Right renal pelvis (tissue), 4 donors: ENCODE measurements at regions not wholly inside any gene's neighbourhood (a gene's known extent, or its start where the extent isn't known, plus 50 kb on each side); places are given as distances from the start of the nearest gene placed in this dataset.

Experiments
- DNase-seq, 4 donors: peaks; one replicate each; pipeline ENCODE4 v3.0.0-alpha.2; 2013; ENCODE audit warnings: low read depth in 4 of 4, low spot score in 3 of 4, missing footprints in 1 of 4

DNA sequence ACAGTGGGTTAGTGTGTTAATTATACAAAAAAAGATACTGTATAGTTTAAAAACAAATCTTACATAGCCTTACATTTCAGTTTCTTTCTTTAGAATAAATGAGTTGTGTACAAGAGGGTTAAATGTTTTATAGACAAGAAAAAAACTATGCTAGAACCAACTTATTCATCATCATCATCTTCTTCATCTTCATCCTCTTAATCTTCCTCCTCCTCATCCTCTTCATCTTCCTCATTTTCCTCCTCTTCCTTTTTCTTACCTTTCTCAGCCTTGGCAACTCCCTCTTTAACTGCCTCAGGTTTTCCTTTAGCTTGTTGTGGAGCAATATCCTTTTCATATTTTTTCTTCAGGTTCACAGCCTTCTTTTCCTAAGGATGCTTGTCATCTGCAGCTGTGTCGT, 53.7 kb downstream of the RPS12 start:
- no peak for DNase-seq

DNA sequence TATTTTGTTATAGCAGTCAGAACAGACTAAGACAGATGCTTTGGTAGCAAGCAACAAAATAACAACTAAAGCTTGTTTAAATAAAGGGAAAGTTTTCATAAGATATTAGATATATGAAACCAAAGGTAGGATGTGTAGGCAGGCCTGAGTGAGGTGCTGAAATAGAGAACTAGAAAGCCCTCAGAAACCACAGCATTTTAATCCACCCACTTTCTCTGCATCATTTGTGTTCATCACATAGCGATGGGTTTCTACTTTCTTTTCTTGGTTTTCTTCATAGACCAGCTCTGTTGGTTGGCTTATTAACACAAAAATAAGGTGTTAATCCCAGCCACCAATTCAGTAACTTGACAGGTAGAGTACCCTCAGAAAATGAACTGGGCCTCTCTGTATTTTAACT, 58.6 kb downstream of the RPS12 start:
- DNase-seq: no peak

DNA sequence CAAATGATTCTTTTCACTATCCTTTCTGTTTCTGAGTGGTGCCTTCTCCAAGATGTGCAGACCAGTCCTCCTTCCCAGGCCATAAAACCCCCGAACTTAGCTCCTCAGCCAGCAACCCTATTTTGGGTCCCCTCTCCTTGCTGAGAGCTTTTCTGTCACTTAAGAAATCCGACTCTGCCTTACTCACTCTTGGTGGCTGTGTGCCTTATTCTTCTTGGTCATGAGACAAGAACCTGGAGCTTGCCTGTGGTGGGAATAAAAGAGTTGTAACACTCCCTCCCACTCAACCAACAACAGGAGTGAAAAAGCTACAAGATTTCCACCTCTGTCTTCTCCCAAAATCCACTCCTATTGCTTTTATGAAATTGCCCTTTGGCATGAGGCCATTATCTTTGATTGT, 62.6 kb downstream of the RPS12 start:
- DNase-seq: no peak

DNA sequence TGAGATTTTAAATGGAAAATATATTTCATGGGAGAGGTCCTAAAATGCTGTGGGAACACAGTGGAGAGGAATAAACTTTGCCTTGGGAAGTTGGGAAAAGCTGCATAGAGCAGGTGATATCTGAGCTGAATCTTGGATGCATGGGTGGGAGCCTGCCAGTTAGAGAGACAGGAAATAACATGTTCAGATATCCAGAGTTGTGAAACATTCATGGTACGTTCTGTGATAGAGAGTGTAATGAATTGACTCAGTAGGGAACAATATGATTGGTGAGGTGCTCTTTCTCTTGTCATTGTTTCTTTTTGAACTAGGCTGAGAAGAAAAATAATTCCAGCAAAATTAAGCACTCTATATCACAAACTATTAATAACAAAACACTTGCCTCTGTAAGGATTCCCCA, 72.8 kb downstream of the RPS12 start:
- DNase-seq: no peak

DNA sequence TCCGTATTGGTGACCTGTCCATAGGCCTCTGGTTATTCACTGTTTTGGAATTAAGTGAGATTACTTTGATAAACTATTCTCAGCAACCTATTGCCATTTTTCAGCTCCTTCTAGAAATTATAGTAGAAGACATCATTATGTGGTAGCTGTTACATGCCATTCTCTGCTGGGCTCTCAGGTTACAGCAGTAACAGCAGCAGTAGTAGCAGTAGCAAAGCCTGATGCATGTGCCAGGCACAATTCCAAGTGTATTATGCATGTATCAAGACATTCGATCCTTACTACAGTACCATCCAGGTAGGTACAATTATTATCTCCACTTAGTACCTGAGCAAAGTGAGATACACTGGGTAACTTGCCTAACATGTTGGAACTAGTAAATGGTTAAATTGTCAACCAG, 74.3 kb downstream of the RPS12 start:
- DNase-seq: no peak

DNA sequence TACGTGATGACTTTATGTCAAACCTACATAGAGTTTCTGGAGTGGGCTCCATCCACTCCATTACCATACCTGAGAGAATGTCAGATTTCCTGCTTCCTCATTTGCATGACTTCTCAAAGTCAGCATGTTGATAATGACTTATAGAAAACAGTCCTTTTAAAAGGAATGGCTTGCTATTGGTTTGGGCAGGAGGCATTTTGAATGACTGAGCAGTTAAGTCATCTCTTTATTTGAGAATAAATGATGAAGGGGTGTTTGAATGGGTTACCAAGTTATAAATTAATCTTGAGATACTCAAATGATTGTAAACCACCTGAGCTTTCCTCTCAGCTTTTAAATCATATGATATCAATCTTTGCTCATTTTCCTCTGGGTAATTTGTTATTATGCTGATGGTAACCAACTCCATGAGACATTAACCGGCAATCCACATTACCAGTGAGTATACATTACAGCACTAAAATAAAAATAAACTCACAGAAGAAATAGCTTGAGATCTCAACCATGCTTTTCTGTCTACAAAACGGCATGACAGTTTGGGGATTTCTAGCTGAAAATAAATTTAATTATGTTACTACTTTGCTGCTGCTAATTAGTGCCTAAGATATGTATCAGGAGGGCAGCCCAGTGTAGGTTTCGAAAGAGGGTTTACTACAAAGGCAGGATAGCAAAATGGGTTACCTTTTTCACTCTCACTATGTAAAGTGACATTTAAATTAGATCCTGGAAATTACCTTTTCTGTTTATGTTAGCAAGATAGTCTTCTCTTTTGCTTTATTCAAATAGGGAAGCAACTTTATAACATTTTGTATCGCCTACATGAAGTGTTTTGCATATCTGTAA, 78.8 kb downstream of the RPS12 start:
- no peak for DNase-seq

DNA sequence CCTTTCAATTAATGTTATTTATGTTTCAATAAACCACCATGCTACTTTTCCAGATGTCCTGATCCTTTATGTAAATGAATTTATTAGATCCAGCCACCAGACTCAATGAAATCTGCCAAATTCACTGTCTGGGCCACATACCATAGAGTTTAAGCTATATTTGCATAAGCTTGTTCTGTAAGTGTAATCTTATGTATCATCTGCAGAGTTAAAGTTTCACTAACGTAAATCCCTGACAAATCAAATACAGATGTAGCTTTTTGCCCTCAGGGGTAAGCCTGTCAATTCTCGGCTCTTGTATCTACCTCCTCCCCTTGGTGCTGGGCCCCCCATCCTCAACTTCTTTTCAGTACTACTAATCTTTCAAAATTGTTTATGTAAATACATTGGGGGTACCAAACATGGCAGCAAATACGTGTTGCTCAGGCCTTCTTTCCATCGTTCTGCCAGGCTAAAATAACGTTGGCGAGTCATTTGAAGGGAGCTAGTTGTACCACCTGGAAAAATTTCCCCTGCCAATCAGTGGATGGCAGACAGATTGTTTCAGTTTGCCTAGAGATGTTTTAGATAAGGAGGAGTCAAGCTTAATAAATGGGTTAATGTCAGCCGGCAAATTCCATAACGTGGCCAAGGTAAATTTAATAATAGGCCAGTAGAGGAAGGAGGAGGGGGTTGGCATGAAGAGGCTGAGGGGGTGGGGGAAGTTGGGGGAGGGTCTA, 79.6 kb downstream of the RPS12 start:
- DNase-seq: no peak

DNA sequence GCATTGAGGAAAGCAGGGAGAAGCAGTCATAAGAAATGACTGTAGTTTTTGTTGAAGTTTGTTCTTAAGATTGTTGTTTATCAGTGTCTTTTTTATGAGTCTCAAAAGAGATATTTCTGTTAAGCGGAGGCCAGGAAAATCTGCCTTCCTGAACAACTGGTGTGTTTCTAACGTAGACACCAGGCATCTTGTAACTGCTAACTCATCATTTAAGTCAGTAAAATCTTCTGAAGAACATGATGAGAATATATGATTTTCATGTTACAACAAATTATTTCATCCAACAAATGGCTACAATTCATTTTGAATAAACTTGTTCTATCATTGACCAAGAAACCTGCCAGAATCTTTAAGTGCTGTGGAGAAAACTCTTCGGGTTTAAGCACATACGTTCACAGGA, 84.0 kb downstream of the RPS12 start:
- no peak for DNase-seq

DNA sequence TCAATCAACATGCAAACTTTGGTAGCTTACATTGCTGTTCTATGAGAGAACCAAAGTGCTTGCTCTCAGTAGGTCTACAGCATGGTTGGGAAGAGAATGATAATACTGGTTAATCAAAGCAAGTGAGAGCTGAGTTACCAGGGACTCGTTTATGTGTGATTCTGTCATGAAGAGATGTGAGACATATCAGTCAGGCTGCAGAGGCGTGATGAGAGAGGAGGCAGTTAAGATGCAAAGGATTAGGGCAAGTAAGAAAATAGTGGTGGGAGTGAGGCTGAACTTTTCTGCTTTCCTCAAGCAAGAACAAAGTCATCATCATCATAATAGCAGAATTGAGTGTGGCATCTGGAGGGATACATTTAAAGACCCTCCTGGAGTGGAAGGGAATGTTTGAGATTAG, 86.5 kb downstream of the RPS12 start:
- no peak for DNase-seq

DNA sequence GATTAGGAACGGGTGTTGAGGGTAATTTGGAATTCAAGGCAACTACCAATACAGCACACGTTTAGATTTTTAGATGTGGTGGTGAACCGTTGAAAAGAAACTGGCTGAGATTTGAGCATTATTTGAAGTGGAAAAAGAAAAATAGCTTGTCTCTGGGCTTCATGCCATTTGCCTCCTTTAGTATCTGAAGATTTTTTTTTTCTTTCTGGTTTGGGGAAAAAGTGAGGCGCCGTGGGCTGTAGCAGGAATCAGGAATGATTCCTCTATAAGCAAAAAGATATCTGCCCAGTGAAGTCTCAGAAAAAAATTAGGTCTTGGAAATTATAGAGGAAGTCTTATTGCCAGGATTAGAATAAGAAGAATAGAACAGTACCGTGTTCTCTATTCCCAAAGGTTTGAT, 88.5 kb downstream of the RPS12 start:
- DNase-seq: no peak

DNA sequence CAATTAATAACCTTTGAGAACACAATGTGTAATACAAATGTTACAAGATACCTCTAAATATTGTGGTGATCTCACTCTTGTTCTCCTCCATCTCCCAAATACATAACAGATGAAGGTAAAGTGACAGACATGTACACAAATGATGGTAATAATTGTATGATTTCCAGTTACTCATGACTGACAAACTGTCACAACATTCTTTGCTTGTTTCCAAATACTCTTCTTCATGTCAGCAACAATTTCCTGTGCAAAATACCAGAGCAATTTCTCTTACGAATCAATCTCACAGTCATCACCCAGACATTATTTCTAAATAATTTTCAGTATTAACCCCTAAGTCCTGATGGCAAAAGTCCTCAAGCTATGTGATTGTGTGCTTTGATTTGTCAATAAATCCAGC, 92.9 kb downstream of the RPS12 start:
- DNase-seq: no peak

DNA sequence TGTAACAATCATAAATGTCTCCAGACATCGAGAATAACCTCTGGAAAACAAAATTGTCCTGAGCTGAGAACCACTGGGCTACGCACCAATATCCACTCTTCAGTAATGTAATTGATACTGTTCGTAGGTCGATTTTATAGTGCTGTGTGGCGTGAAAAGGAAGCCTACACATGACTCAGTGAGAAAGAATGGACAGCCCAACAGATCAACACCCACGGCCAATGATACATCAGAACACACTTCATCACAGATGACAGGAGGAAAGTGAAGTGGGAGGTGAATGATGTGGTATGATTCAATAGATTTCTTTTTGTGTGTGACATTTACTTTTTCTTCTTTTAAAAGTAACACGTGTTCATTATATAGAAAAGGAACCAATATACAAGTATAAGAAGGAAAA, 93.5 kb downstream of the RPS12 start:
- no peak for DNase-seq

DNA sequence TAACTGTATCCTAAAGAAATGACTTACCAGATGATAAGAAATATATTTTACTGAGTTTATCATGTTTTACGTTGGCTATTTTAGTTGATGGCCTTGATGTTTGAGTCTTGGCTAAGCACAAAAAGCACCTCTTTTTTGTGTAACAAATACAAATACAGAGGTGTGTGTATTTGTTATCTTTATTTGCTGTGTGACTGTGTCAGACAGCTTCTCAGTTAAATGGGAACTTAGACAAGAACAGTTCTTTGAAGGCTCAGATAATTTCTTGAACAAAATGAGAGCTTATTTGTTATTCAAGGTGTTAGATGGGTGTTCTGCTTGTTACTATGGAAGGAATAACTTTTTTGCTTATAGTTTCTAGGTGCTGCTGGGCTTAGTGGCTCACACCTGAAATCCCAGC, 95.4 kb downstream of the RPS12 start:
- DNase-seq: no peak

DNA sequence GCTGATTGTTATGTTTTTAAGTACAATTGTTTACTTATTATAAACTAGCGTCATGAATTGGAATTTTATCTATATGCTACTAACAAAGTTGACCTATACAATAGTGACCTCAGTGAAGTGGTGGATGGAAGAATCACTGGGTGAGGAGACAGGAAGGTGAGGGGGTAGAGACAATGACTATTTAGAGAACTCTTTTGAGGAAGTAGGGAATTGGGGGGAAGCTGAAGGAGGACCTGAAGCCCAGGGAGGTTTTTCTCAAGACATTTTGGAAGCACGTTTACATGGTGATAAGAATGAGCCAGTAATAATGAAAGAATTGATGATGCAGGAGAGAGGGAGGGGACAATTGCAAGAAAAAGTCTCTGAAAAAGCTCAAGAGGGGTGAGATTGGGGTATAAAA, 96.4 kb downstream of the RPS12 start:
- no peak for DNase-seq

DNA sequence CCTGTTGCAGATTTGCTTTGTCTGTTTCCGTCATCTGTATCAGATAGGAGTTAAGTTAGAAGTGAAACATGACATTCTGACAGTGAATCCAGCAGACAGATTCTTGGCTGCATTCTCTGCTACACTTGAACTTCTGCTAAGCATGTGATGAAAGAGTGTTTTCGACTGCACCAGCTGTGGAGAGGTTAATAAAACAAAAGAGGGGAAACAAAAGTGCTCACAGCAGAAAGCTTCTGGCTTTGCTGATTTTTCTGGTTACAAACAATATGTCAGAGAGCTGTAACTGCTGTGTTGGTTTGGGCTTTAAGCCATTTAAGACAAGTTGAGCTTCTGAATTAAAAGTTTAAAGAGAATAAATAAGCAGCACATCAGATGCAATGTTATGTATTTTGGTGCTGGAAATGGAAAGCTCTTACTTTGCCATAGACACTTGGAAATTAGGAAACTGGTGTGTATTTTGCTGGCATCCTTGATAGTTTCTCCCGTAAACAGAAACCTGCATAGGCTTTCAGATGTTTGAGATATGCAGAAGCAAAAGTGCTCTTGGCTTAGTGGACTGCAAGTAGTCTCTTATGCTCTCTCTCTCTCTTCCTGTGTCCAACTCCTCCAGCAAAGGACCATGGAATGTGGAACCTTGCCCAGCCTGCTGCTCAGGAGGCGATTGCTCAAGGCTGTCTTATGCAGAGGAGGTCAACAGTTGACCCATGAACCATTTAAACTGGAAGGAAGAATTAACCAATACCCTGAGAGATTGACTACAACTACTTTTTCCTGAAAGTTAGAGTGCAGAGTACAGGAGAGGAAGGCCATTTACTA, 104.9 kb downstream of the RPS12 start:
- DNase-seq: peak in 2 of 4 donors; percentile 46 to 58

DNA sequence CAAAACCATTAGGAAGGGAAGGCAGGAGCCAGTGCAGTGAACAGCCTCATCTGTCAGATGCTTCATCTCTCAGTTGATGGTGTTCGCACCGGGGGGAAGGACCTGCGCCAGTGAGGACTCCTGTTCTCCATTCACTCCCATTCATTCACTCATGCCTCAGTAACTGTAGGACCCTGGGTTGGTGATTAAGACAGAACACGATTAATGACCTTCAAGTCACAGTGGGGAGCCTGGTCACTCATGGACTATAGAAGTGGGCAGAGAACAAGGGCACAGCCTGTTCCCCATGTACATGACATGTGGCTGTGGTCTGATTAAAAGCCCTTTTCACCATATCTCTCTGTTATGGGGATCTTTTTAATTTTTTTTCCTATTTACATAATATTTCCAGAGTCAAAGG, 113.3 kb downstream of the RPS12 start:
- no peak for DNase-seq

DNA sequence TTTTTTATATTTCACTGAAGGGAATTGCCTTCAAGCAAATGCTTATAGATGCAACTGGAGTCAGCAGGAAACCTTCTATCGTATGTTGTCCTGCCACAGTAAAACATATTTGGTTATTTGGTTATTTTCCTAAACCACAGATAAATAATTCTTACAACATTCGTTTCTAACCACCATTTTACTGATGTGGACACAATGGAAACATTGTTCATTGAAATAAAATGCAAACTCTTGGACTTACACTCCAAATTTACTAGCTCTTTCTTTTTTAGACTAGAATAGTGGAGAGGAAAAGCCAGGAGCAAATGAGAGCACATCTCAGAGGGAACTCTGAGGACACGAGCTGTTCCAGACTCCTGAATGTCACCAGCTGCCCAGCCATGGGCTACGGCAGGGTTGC, 114.8 kb downstream of the RPS12 start:
- no peak for DNase-seq

DNA sequence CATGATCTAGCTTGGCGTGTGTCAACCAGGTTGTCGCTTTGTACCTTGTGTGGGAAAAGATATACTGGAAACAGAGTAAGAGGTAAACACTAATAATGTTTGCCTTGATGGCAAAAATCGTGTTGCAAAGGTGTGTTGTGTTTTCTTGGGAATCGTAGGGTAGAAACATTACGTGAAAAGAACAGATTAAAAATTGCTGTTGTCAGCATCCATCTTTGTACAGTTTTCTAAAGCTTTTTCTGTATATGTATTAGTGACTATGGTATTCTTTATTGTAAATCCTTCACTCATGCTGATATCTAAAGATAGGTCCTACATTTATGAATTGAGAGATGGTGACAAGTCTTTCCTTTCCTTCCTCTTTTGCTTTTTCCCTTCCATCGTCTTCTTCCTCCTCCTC, 116.9 kb downstream of the RPS12 start:
- no peak for DNase-seq

DNA sequence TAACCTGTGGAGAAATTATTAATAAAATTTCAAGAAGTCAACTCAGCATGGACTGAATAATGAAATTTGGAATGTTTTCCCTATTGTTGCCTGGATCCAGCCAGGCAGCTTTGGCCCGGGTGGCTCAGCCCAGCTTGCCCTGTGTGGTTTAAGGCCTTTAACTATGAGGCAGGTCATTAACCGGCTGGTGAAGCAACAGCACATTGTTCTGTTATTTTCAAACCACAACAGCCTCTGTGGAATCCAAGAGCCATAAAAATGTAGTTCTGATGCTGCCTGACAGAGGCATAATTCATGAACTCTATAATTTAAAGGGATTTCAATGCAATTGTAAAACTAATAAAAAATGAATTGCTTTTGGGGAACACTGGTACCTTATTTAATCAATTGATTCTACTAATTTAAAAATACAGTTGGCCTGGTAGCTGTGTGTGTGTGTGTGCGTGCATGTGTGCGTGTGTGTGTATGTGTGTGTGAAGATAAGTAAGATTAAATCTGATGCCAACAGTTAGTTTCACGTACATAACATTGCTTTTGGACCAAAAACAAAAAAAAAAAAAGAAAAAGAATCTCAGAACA, 117.7 kb downstream of the RPS12 start:
- no peak for DNase-seq

DNA sequence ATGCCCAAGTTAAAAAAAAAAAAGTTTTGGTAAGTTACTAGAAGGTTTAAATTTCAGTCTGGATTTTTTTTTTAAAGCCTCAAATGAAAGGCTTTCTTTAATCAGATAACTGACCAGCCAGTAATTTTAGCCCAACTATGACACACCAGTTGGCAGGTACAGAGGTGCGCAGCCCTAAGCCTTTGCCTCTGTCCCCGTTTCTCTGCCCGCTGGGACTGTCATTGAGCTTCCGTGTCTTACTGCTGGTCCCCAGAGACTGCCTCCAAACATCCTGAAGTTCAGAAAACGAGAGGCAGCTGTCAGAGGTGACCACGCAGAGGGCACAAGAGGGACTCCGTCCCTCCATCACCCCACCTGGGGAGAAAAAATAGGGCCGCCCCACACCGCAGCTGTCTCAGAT, 118.2 kb downstream of the RPS12 start:
- DNase-seq: no peak

DNA sequence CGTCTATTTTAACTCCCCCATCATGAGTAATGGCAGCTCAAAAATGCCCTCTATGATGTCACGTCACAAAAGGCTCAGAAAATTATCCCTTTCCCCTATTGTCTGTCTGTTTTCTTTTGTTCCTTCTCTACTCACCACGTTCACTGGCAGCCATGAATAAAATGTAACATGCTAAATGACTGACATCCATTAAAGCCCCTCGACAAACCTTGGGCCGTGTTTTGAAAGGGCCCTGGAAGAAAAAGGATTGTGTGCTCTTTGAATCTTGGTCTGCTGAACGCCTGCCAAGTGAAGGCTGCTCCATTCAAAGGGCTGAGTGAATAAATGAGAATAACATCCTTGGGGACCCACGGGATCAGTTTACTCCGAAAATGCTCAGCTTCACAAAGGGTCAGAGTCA, 118.7 kb downstream of the RPS12 start:
- no peak for DNase-seq
